SU-DHL-6 (cell line): ENCODE measurements at regions not wholly inside any gene's neighbourhood (a gene's known extent, or its start where the extent isn't known, plus 50 kb on each side); places are given as distances from the start of the nearest gene placed in this dataset.

ENCODE experiments used
- H2AFZ ChIP-seq: fragments of 200-600 bp; sonication (generic); 2 replicates; pipeline ENCODE4 v1.6.1; 2014; ENCODE audit warnings: low read depth, mild to moderate bottlenecking, moderate library complexity, mixed read lengths, antibody characterized with exemption, low read length; ENCODE audit not compliant: severe bottlenecking
- H3F3A ChIP-seq: fragments of 200-600 bp; shearing (Covaris generic); 2 replicates; pipeline ENCODE4 v1.6.0; 2016; ENCODE audit warnings: antibody characterized with exemption, mild to moderate bottlenecking; ENCODE audit not compliant: insufficient read depth
- H3K27ac ChIP-seq: fragments of 200-600 bp; sonication (generic); 2 replicates; pipeline ENCODE4 v1.5.1; 2016; ENCODE audit warnings: low read depth, mild to moderate bottlenecking, low read length, moderate library complexity, mixed read lengths
- H3K27me3 ChIP-seq: fragments of 200-600 bp; sonication (generic), shearing (Covaris generic); 2 replicates; pipeline ENCODE4 v1.6.0; 2014; ENCODE audit warnings: mild to moderate bottlenecking, low read length
- H3K36me3 ChIP-seq: fragments of 200-600 bp; sonication (generic); 2 replicates; pipeline ENCODE4 v1.6.1; 2014; ENCODE audit warnings: mild to moderate bottlenecking, low read length, mixed read lengths
- H3K4me2 ChIP-seq: fragments of 300-600, 200-600 bp; shearing (Covaris generic), sonication (generic); 2 replicates; pipeline ENCODE4 v1.6.0; 2014; ENCODE audit warnings: low read length, low read depth, mild to moderate bottlenecking; ENCODE audit not compliant: poor library complexity, severe bottlenecking
- H3K4me3 ChIP-seq: fragments of 200-600 bp; sonication (generic); 2 replicates; pipeline ENCODE4 v1.5.1; 2014; ENCODE audit warnings: antibody characterized with exemption, low read length, mild to moderate bottlenecking, mixed read lengths; ENCODE audit not compliant: insufficient read depth, poor library complexity, severe bottlenecking
- H3K79me2 ChIP-seq: fragments of 200-600 bp; sonication (generic); 2 replicates; pipeline ENCODE4 v1.6.1; 2014; ENCODE audit warnings: mild to moderate bottlenecking, low read length, moderate library complexity; ENCODE audit not compliant: insufficient read depth
- H3K9ac ChIP-seq: fragments of 200-600 bp; sonication (generic); 2 replicates; pipeline ENCODE4 v1.7.0; 2014; ENCODE audit warnings: mild to moderate bottlenecking, low read length
- H3K9me2 ChIP-seq: fragments of 200-600 bp; sonication (generic); replicated peaks from 2 replicates; pipeline ENCODE4 v1.6.1; 2014; ENCODE audit warnings: low read length; ENCODE audit not compliant: insufficient read depth
- H3K9me3 ChIP-seq: fragments of 200-600 bp; sonication (generic); 2 replicates; pipeline ENCODE4 v1.6.1; 2014; ENCODE audit warnings: low read length, mixed read lengths; ENCODE audit not compliant: insufficient read depth
- H4K20me1 ChIP-seq: fragments of 200-600 bp; sonication (generic); 2 replicates; pipeline ENCODE4 v1.6.1; 2014; ENCODE audit warnings: low read depth, mild to moderate bottlenecking, antibody characterized with exemption, low read length, moderate library complexity, mixed read lengths
- EZH2phosphoT487 ChIP-seq: fragments of 200-600 bp; sonication (generic), shearing (Covaris generic); conservative IDR thresholded peaks from 2 replicates; pipeline ENCODE4 v1.6.1; 2018; ENCODE audit warnings: mild to moderate bottlenecking, antibody characterized with exemption, low read length, moderate library complexity, mixed read lengths
- TF ChIP-seq, protein P1 (sequence below): fragments of 200-600 bp; sonication (generic); IDR thresholded peaks from one replicate; pipeline ENCODE4 v1.5.1; 2017; ENCODE audit warnings: antibody characterized with exemption, mild to moderate bottlenecking, low read length, moderate library complexity; ENCODE audit not compliant: insufficient read depth, poor library complexity, severe bottlenecking

DNA sequence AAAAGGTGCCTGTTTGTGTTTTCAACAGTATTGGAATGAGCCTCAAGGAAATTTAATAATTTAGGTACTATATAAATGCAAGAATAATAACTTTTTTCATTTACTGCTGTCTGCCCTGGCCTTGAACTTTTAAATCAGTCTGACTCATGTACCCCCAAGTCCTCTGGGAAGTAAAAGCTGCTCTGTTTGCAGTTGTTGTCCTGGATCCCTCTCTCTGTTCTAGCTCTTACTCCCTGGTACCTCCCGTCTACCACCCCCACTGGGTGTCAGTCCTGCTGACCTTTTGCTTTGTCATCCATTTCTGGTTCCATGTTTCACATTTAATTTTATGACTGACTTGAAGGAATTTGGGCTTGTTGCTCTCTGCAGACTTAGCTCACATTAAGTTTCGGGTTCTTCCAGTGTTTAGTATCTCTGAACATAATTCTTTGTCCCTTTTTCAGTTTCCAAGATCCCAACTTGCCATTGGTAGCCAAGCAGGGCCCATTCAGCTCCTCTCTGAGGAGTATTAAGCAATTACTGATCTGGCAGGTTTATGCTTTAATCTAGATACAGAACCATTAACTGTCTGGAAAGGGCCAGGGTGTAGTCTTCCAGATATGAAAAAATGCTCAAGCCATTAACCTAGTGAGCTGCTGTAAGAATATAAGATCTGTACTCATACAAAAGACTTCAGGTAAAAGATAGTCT is 208.7 kb upstream of the FAM3C start:
- no peaks in the 10 kb centered on the region for H4K20me1 ChIP-seq
- no peaks in the 10 kb centered on the region for H3F3A ChIP-seq

DNA sequence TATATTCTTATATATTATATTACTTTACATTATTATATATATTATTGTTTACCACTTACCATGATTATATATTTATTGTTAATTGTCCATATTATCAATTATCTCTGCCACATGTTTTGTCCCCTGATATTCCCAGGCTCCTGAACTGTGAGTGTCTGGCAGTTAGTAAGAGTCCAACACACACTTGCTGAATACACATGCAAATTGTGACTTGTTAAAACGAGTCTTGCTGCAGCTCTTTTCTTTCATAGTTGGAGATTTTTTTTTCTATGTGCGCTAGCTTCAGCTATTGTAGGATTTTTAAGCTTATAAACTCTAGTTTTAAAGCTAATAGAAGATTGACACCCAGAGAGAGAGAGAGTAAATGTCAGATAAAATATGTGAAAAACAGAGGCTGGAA is 207.8 kb upstream of the FAM3C start:
- Histone ChIP-seq H3K27me3 (no peaks in the 10 kb centered on the region), H4K20me1 (no peaks in the 10 kb centered on the region), H3K9me2 (no peaks in the 10 kb centered on the region), H2AFZ (no peak overlapping the region), H3K9ac (no peak overlapping the region), H3K9me3 (no peaks in the 10 kb centered on the region; the same call in 1 of the 2 replicates), H3K4me2 (no peak overlapping the region), H3K79me2 (no peaks in the 10 kb centered on the region), H3K27ac (no peak overlapping the region), H3K4me3 (no peak overlapping the region), H3F3A (no peaks in the 10 kb centered on the region), H3K36me3 (no peaks in the 10 kb centered on the region)
- no peak for TF ChIP-seq EZH2phosphoT487
- TF ChIP-seq, protein P1, sequence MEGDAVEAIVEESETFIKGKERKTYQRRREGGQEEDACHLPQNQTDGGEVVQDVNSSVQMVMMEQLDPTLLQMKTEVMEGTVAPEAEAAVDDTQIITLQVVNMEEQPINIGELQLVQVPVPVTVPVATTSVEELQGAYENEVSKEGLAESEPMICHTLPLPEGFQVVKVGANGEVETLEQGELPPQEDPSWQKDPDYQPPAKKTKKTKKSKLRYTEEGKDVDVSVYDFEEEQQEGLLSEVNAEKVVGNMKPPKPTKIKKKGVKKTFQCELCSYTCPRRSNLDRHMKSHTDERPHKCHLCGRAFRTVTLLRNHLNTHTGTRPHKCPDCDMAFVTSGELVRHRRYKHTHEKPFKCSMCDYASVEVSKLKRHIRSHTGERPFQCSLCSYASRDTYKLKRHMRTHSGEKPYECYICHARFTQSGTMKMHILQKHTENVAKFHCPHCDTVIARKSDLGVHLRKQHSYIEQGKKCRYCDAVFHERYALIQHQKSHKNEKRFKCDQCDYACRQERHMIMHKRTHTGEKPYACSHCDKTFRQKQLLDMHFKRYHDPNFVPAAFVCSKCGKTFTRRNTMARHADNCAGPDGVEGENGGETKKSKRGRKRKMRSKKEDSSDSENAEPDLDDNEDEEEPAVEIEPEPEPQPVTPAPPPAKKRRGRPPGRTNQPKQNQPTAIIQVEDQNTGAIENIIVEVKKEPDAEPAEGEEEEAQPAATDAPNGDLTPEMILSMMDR, result no peak

More for the DNA sequence above, 208.7 kb upstream of the FAM3C start:
- TF ChIP-seq EZH2phosphoT487, result no peak
- TF ChIP-seq, protein P1, result no peak
- no peak overlapping the region for H3K9ac ChIP-seq
- no peaks in the 10 kb centered on the region for H3K27me3 ChIP-seq
- H3K4me3 ChIP-seq, result no peak overlapping the region
- no peak overlapping the region for H2AFZ ChIP-seq
- H3K4me2 ChIP-seq, result no peak overlapping the region
- H3K36me3 ChIP-seq, result no peaks in the 10 kb centered on the region
- no peaks in the 10 kb centered on the region; the same call in 1 of the 2 replicates for H3K9me3 ChIP-seq
- no peaks in the 10 kb centered on the region for H3K9me2 ChIP-seq
- H3K27ac ChIP-seq, result no peak overlapping the region
- no peaks in the 10 kb centered on the region for H3K79me2 ChIP-seq

DNA sequence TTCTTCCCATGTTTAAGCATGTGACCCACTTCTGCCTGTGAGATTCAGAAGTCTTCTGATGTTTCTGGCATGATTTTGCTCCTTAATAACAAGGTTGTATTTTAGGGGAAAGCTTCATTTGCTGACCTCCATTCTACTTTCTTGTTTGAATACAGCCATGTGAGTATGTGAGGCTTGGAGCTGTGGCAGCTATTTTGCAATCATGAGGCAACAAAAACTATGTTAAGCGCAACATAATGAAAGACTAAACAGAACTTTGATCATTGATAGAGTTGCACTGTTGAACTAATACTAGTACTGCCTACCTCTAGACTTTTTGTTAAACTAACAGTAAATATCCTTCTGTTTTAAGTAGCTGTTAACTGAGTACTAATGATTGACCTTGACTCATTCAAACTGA is 203.8 kb upstream of the FAM3C start:
- Histone ChIP-seq H4K20me1 (no peaks in the 10 kb centered on the region), H3K27me3 (no peaks in the 10 kb centered on the region), H3K27ac (no peak overlapping the region), H3K36me3 (no peaks in the 10 kb centered on the region), H3K79me2 (no peaks in the 10 kb centered on the region), H2AFZ (no peak overlapping the region), H3K4me2 (no peak overlapping the region), H3K9ac (no peak overlapping the region), H3K9me3 (no peaks in the 10 kb centered on the region), H3K4me3 (no peak overlapping the region), H3F3A (no peaks in the 10 kb centered on the region), H3K9me2 (no peaks in the 10 kb centered on the region)
- TF ChIP-seq EZH2phosphoT487, result no peak
- TF ChIP-seq, protein P1, result no peak
